Heart right ventricle (tissue), 16 donors: ENCODE measurements at regions not wholly inside any gene's neighbourhood (a gene's known extent, or its start where the extent isn't known, plus 50 kb on each side); places are given as distances from the start of the nearest gene placed in this dataset.

ENCODE experiments used
- ATAC-seq, 8 donors: fragments of 200-7000 bp; cut with Tn5 transposase; one replicate each; pipeline ENCODE4 v1.9.1; 2020; ENCODE audit warnings: mild to moderate bottlenecking in 8 of 8, moderate library complexity in 8 of 8, moderate number of reproducible peaks in 1 of 8
- DNase-seq, 2 donors: peaks; one replicate each; pipeline ENCODE4 v3.0.0-alpha.2; 2020
- H3K27ac ChIP-seq, 10 donors: fragments of 200-600 bp; sonication (generic) in 2 of 10; one replicate each; pipeline versions ENCODE4 v1.5.0 to v1.8.0; 2020 to 2022; ENCODE audit warnings: mild to moderate bottlenecking in 3 of 10
- H3K27me3 ChIP-seq, 7 donors: fragments of 200-600 bp; one replicate each; pipeline ENCODE4 v1.8.0; 2021 to 2022; ENCODE audit warnings: mild to moderate bottlenecking in 2 of 7
- H3K36me3 ChIP-seq, 9 donors: fragments of 200-600 bp; sonication (generic) in 1 of 9; one replicate each; pipeline versions ENCODE4 v1.5.0 to v1.8.0; 2020 to 2022; ENCODE audit warnings: mild to moderate bottlenecking in 2 of 9
- H3K4me1 ChIP-seq, 9 donors: fragments of 200-600 bp; sonication (generic) in 1 of 9; one replicate each; pipeline versions ENCODE4 v1.5.0 to v1.8.0; 2020 to 2022; ENCODE audit warnings: mild to moderate bottlenecking in 4 of 9
- H3K4me3 ChIP-seq, 10 donors: fragments of 200-600 bp; sonication (generic) in 2 of 10; one replicate each; pipeline versions ENCODE4 v1.5.0 to v1.8.0; 2020 to 2022; ENCODE audit warnings: mild to moderate bottlenecking in 7 of 10, moderate library complexity in 2 of 10
- H3K9me3 ChIP-seq, 11 donors: fragments of 200-600 bp in 10 of 11; sonication (generic) in 2 of 11; one replicate each; pipeline versions ENCODE4 v1.5.0 to v1.8.0; 2013 to 2022; ENCODE audit warnings: mild to moderate bottlenecking in 2 of 11, control low read depth in 1 of 11, moderate library complexity in 1 of 11
- WGBS, 2 donors: extraction: QIAGEN DNeasy Blood & Tissue Kit; methylation state at CpG; one replicate each; pipeline ENCODE4 v1.1.7; 2013; ENCODE audit warnings: inconsistent platforms in 1 of 2; 5-methylcytosine and 5-hydroxymethylcytosine counted together
- intact Hi-C, 10 donors: fragments of 100-400 bp; cut with DNase I; formaldehyde crosslinking; loops; one replicate each; pipeline versions ENCODE4 v1.11.1 to v1.14.2; 2022
- TF ChIP-seq, protein P1 (sequence below), 9 donors: fragments of 200-600 bp; sonication (generic) in 2 of 9; IDR thresholded peaks; one replicate each; pipeline versions ENCODE4 v1.5.0 to v1.8.0; 2021 to 2022; ENCODE audit warnings: antibody characterized with exemption in 9 of 9, mild to moderate bottlenecking in 5 of 9, moderate library complexity in 1 of 9
- donor health status: Arrhythmogenic right ventricular cardiomyopathy.
- donor health status: ischemic (EF 13 %, LVEDD 7.1; RV severe dilation, severe dysfunction).
- donor health status: healthy with polysubstance abuse.
- donor health status: DM: no; HTN: yes; CAD: no.
- donor health status: DM: no; HTN: no; CAD: no.
- donor health status: ischemic (EF 25% LVEDD 6.9; RV normal size, moderate dysfunction).
- donor health status: ischemic (EF 25% LVEDD 5.7; RV mildly dilated, moderate dysfunction).
- donor health status: healthy.
- donor health status: DM: yes; HTN: yes; CAD: no.
- donor health status: Ischemic cardiomyopathy.
- donor health status: ischemic (EF 35%, LVEDD 5.7; RV mildly dilated, moderate dysfunction).
- donor health status: nonischemic (EF 11% LVEDD 7.7; RV severe dilation, severe dysfunction).
- donor health status: DM: yes; HTN: yes; CAD: no.
- donor health status: PGD.
- donor health status: ischemic (EF 29% LVEDD 5.4; RV normal size, mild dysfunction).
- donor health status: nonischemic (EF 23%, LVEDD 6.1; RV moderate dilation, normal function).

DNA sequence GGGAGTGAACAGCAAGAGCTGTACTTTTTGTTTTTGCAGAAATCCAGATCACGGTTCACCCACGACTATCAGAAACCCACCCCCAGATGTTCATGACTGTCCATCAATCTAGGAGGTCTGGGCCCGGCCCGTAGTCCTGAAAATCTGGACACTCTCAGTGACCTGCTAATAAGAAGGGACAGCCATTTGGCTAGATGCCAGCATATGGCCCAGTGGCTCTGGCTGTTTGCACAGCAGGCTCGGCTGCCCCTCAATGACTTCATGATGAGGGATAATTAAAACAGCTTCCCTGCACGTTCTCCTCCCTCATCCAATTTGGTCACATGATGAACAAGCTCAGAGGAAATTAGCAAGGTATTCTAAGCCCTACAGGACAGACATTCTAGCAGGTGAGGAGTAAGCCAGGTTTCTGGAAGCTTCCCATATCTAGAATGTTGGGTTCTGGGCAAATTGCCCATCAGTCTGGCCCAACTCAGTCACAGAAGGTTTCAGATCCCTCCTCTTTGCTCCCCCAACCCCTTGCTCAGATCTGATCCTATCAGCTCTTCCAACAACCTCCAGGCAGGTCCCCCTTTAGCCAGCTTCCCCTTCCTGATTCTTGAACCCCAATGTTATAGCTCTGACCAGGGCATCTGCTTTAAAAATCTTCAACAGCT, 397.3 kb downstream of the SHANK2 start:
- WGBS, 2 donors = 31 to 38% methylated on average over 6 of the region's 6 CpGs
- H3K27ac ChIP-seq = no peak overlapping the region
- H3K4me3 ChIP-seq = no peak overlapping the region
- no peak for ATAC-seq
- H3K36me3 ChIP-seq = no peaks in the 10 kb centered on the region
- peaks cover 0 to 8% (median 0%) of the 10 kb centered on the region in 11 donors for H3K9me3 ChIP-seq
- intact Hi-C loops = no loop called here
- H3K4me1 ChIP-seq = no peaks in the 10 kb centered on the region
- H3K27me3 ChIP-seq = peaks cover 0 to 17% (median 0%) of the 10 kb centered on the region in 7 donors
- DNase-seq = no peak
- TF ChIP-seq, protein P1, sequence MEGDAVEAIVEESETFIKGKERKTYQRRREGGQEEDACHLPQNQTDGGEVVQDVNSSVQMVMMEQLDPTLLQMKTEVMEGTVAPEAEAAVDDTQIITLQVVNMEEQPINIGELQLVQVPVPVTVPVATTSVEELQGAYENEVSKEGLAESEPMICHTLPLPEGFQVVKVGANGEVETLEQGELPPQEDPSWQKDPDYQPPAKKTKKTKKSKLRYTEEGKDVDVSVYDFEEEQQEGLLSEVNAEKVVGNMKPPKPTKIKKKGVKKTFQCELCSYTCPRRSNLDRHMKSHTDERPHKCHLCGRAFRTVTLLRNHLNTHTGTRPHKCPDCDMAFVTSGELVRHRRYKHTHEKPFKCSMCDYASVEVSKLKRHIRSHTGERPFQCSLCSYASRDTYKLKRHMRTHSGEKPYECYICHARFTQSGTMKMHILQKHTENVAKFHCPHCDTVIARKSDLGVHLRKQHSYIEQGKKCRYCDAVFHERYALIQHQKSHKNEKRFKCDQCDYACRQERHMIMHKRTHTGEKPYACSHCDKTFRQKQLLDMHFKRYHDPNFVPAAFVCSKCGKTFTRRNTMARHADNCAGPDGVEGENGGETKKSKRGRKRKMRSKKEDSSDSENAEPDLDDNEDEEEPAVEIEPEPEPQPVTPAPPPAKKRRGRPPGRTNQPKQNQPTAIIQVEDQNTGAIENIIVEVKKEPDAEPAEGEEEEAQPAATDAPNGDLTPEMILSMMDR (IDR thresholded peaks at IDR 0.05) = no peak

DNA sequence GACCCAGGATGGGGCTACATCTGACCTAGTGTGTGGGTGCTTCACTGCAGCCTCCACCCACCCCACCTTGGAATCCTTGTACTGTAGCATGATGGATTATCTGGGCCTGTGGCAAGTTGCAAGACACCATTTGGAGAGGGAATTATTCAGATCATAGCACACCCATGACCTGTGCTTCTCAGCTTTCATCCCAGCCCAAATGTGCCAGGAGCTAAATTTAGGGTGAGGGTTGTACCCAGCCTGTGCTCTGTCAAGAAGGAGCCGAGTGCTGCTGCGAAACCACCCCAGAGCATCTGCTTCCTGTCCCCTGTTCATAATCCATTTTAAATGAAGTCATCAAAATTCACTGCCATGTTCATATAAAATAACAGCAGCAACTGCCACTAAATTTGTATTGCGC, 394.5 kb downstream of the SHANK2 start:
- intact Hi-C loops = no loop called here
- WGBS, 2 donors = 82 to 87% methylated on average over 3 of the region's 3 CpGs
- no peak overlapping the region for H3K4me3 ChIP-seq
- H3K27me3 ChIP-seq = peaks cover 0 to 20% (median 0%) of the 10 kb centered on the region in 7 donors
- H3K27ac ChIP-seq = no peak overlapping the region
- TF ChIP-seq, protein P1 (IDR thresholded peaks at IDR 0.05) = no peak
- no peaks in the 10 kb centered on the region for H3K9me3 ChIP-seq
- H3K36me3 ChIP-seq = no peaks in the 10 kb centered on the region
- DNase-seq (no peak), ATAC-seq (no peak)
- no peaks in the 10 kb centered on the region for H3K4me1 ChIP-seq

DNA sequence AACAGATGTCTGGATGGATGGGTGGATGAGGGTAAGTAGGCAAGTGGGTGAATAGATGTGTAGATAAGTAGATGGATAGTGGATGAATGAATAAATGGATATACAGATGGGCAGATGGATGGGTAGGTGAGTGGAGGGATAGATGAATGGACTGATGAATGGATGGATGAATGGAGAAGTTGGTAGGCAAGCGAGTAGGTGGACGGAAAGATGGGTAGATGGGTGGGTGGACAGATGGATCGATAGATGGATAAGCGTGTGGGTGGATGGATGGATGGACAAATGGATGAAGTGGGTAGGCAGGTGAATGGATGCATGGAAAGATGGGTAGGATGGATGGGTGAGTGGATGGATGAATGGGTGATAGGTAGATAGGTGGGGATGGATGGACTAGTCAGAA, 393.2 kb downstream of the SHANK2 start:
- intact Hi-C loops = no loop called here
- H3K9me3 ChIP-seq = no peaks in the 10 kb centered on the region

DNA sequence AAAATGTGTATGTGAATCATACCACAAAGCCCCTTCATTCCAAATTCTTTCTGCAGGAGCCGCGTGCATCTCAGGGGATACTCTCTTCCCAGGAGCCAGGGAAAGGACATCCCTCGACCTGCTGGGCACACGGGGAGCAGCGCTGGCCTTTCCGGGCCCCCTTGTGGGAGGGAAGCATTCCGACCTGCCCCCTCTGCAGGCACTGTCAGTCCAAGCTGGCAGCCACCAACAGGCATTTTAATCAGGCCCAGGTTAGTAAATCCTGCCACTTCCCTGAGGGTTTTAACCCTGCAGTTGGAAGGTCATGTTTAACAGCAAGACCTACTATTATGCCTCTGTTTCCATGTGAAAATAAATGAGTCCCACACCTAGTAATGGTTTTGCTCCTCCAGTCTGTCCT, 391.5 kb downstream of the SHANK2 start:
- Histone ChIP-seq H3K36me3 (no peaks in the 10 kb centered on the region), H3K4me1 (no peaks in the 10 kb centered on the region), H3K9me3 (no peaks in the 10 kb centered on the region), H3K27me3 (peaks cover 0 to 28% (median 4%) of the 10 kb centered on the region in 7 donors), H3K4me3 (no peak overlapping the region), H3K27ac (no peak overlapping the region)
- DNase-seq = no peak
- WGBS, 2 donors = 27 to 37% methylated on average over 7 of the region's 7 CpGs
- no peak for ATAC-seq
- intact Hi-C loops = no loop called here
- TF ChIP-seq, protein P1 (IDR thresholded peaks at IDR 0.05) = no peak

More for the DNA sequence above, 393.2 kb downstream of the SHANK2 start:
- H3K36me3 ChIP-seq = no peaks in the 10 kb centered on the region
- no peak overlapping the region for H3K4me3 ChIP-seq
- WGBS, 2 donors = 92 to 96% methylated on average over 4 of the region's 4 CpGs
- no peak overlapping the region for H3K27ac ChIP-seq
- ATAC-seq (no peak), DNase-seq (no peak)
- TF ChIP-seq, protein P1 (IDR thresholded peaks at IDR 0.05) = no peak
- H3K4me1 ChIP-seq = no peaks in the 10 kb centered on the region
- H3K27me3 ChIP-seq = peaks cover 0 to 17% (median 0%) of the 10 kb centered on the region in 7 donors
